GM19372 (cell line): ENCODE measurements at regions not wholly inside any gene's neighbourhood (a gene's known extent, or its start where the extent isn't known, plus 50 kb on each side); places are given as distances from the start of the nearest gene placed in this dataset.
A peak's percentile ranks its signal among the peaks of the same experiment; 100 is the strongest.

ENCODE experiments used
- ATAC-seq: cut with Tn5 transposase; IDR thresholded peaks from one replicate; pipeline ENCODE4 v1.9.1; 2021; ENCODE audit warnings: mild to moderate bottlenecking, low read depth, moderate library complexity; ENCODE audit not compliant: unreplicated experiment

DNA sequence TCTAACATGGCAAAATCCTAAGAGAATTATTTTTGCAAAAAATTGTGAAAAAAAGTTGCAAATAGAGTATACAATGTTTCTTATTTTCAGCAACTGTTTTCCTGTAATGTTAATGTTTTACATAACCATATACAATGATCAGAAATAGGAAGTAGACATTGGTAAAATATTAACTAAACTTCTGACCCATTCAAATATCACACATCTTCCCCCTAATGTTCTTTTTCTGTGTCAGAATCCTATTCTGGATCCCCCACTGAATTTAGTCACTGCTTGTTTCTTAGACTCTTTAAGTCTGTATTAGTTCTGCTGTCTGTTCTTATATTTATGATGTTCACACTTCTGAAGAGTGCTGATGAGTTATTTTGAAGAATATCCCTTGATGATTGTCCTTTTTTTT, 62.0 kb downstream of the HFE start:
- no peak for ATAC-seq

DNA sequence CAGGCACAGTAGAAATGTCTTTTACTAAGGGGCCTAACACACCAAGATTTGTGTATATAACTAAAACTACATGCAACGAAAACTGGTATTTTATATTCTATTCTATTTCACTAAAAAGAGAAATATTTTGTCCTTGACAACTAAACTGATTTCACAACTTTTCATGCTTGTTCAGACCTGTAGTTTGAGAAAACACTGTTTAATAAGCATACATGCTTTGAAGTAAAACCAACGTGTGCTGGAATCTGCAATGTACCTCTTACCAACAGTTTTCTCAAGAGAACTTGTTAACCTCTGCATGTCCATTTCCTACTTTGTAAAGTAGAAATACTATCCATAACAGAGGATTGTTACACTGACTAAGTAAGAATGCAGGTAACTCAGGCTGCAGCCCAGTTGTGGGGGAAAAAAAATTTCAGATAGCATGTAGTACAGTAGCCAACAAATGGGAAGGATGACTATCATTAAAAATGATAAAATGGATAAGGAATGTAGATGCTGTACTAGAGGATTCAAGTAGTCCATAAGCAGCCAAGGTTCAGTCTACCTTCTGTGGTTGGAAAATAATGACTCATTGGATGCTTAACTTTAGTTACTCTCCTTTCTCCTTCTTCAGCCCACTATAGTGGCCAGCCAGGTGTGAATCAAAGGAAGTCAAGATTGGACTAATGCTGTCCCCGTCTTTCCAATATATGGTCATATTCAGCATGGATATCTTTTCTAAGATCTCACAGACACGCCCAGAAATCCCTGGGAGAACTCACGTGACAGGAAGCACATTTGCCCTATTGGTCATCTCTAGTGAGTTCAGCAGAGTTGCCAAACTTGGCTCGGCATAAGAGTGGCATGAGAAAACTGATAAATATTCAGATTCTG, 65.2 kb downstream of the HFE start:
- no peak for ATAC-seq

DNA sequence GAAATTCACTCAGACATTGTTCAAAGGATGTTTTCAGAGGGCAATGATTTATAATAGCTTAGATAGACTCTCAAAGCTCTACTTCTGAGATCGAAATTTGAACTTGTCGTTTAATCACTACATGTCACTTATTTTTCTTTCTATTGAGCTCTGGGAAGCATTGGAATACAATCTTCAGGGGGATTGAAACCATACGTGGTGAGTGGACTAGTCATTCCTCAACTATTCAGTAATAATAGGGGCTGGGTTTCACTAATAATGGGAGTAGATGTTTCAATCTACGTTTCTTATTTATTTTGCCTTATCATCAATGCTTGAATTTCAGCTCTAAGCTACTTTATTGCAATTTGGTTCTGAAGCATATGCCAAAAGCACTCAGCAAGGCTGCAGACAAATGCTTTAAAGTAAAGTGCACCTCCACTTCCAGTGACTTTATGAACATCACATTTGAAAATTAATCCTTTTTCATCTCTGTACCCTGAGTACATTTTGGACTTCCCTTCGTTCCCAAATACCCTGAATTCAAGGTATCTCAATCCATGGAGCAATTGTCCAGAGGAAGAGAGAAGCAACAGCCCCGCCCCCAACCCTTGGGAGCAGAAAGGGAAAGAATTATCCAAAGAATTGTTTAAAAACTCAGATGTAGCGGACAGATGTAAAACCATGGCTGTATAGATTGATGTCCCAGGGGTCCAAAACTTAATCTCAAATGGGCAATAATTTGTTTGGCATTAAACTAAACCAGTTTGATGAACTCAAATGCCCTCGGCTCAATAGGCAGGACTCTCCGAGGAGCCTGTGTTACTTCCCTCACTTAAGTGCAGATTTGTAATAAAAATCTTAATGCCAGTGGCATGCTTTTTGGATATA, 68.1 kb downstream of the HFE start:
- ATAC-seq: no peak

DNA sequence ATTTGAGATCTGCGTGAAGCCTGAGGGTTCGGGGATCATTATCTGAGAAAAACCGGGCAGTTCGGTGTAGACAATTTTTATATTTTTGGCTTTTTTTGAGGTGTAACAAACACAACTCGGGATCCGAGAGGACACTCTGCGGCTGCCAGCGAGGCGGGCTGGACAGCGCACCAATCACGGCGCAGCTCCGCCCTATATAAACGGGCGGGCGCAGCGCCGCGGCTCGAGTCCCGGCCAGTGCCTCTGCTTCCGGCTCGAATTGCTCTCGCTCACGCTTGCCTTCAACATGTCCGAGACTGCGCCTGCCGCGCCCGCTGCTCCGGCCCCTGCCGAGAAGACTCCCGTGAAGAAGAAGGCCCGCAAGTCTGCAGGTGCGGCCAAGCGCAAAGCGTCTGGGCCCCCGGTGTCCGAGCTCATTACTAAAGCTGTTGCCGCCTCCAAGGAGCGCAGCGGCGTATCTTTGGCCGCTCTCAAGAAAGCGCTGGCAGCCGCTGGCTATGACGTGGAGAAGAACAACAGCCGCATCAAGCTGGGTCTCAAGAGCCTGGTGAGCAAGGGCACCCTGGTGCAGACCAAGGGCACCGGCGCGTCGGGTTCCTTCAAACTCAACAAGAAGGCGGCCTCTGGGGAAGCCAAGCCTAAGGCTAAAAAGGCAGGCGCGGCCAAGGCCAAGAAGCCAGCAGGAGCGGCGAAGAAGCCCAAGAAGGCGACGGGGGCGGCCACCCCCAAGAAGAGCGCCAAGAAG, 69.0 kb downstream of the HFE start:
- peak; percentile 47 for ATAC-seq

DNA sequence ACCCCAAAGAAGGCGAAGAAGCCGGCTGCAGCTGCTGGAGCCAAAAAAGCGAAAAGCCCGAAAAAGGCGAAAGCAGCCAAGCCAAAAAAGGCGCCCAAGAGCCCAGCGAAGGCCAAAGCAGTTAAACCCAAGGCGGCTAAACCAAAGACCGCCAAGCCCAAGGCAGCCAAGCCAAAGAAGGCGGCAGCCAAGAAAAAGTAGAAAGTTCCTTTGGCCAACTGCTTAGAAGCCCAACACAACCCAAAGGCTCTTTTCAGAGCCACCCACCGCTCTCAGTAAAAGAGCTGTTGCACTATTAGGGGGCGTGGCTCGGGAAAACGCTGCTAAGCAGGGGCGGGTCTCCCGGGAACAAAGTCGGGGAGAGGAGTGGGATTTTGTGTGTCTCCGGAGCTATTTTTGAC, 69.6 kb downstream of the HFE start:
- no peak for ATAC-seq

DNA sequence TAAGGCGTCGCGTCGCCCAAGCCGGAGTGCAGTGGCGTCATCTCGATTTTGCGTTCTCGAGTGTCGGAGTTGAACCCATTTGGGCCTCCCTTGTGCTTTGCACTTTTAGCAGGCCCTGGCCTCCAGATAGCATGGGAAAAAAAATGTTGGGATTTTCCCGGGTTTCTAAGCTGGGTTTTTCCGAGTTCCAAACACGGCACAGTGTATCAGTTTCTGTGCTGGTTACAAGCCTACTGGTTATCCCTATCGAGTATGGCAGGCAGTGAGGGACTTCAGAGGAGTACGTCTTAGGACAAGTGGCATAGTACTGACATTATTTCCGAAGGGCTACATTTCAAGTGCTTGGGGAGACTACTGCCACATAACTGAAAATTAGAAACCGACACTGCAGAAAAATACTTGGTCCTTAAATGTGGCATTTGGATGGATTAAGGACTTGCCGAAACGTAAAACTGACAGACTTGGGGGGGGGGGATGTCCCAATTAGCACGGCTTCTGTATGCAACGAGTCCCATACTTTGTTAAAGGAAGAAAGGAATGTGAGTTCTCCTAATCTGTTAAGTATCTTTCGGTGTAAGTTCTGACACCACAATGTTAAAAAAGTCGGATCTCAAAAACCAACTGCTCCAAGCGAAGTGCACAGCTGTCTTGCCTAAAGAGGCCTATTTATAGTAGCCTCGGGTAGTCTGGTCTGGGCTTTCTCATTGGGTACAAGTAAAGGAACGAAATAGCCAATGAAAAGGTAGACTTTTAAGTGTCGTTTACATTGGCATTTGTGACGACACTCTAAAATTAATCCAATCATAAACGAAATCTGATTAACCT, 70.2 kb downstream of the HFE start:
- ATAC-seq: peak; percentile 63

DNA sequence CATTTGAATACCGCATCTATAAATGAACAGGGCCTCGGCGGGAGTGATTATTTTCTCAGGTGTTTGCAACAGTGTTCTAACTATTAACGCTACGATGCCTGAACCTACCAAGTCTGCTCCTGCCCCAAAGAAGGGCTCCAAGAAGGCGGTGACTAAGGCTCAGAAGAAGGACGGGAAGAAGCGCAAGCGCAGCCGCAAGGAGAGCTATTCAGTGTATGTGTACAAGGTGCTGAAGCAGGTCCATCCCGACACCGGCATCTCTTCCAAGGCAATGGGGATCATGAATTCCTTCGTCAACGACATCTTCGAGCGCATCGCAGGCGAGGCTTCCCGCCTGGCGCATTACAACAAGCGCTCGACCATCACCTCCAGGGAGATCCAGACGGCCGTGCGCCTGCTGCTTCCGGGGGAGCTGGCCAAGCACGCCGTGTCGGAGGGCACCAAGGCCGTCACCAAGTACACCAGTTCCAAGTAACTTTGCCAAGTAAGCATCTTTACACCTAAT, 70.9 kb downstream of the HFE start:
- peak; percentile 1 for ATAC-seq

DNA sequence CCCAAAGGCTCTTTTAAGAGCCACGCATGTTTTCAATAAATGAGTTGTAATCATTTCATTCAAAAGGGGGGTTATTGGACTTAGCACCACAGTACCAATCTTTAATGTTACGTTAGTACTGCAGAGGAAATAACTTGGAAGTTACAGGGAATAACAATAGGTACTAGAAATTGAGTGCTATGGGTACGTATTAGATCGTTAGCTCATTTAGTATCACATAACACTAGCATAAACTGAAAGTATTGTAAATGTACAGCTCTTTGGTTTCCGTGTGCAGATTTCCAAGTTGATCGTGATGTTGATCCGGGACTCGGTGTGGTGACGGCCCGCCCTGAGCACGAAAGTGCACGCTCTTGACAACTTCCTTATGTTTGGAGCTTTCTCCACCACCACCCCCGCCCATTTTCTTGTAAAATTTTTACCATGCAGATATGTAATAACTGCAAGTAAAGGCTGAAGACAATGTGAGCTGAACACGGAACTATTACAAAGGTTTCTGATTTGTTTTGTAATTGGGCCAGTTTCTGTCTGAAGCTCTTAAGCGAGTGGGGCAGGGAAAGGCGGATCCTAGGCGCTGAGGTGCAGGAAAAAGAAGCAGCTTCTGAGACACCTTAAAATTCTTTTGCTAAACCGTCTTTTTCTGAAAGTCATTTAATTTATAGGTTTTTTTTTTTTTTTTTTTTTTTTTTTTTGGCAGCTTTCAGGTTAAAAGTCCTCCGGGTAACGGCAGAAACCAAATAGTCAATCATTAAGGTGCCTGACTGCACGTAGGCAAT, 71.5 kb downstream of the HFE start:
- peak; percentile 0 for ATAC-seq

DNA sequence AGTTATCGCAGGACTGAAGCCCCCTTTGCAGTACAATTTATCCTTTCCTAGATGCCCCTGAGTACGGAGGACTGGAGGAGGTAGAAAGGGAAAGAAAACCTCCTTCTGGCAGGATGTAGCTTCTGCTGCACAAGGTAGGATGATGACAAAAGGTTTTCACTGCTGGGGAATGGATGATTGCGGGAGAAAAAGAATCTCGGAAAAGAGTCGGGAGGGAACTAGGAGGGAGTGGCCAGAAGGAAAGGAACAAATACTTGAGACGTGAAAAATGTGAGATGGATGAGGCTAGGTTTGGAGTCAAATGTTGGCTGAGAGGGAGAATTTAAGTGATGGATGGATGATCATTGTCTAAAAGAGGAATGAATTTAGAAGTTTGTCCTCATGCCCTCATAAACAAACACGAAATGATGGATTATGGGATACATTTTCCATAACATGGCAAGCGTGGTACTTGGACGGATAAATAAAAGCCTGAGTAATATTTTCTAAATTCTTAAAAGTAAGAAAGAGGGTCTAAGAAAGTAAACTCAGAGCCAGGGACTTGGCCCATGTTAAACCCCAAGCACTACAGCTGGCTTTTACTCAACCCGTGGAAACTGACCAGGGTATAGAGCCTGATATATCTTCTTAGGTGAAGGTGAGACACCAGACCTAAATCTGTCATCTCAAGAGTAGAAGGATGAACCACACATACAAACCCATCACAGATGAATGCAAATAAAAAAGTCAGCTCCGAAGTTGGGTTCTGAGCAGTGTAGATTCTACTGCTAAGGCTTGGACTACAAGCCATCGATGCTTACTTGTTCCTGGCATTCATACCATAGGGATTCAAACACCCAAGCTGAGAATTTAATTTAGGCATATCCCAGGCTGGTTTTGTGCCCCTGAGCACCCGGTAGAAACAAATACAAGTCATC, 72.4 kb downstream of the HFE start:
- ATAC-seq: no peak

DNA sequence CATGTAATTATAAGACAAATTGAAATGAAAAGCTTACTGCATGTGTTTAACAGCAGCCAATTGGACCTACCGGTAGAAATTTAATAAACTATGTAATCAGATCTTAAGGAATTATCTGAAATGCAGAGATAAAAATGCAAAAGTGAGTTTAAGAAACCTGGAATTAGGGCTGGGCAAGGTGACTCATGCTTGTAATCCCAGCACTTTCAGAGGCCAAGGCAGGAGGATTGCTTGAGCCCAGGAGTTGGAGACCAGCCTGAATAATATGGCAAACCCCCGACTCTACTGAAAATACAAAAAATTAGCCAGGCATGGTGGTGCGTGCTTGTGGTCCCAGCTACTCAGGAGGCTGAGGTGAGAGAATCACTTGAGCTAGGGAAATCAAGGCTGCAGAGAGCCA, 74.1 kb downstream of the HFE start:
- ATAC-seq: no peak

DNA sequence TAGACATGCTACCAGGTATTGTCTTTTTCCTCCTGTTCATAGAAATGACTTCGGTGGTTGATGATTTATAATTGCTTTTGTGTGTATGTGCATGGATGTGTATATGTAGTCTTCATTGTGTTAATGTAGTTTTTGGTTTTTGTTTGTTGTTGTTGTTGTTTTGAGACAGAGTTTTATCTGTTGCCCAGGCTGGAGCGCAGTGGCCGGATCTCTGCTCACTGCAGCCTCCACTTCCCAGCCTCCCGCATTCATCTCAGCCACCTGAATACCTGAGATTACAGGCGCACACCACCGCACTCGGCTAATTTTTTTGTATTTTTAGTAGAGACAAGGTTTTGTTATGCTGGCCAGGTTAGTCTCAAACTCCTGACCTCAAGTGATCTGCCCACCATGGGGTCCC, 75.2 kb downstream of the HFE start:
- ATAC-seq: no peak

DNA sequence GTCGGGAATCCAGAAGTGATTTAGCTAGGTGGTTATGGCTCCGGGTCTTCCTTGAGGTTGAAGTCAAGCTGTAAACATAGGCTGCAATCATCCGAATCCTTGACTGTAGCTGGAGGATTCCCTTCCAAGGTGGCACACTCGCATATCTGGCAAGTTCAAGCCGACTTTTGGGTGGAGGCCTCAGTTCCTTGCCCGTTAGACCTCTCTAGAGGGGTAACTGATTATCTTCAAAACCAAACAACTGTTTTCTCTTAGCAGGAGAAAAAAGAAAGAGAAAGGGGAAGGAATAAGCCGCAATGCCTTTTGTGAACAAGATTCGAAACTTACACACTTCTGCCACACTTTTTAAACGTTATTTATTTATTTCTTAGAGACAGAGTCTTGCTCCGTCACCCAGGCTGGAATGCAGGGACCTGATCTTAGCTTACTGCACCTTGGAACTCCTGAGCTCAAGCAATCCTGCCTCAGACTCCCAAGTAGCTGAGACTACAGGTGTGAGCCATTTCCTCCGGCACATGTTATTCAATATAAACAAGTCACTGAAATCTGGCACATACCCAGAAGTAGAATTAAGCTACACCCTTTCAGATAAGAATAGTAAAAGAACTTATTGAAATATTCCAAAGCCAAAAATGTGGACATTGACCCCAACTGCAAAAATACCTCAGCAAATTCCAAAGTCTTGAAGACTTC, 76.3 kb downstream of the HFE start:
- ATAC-seq: no peak

DNA sequence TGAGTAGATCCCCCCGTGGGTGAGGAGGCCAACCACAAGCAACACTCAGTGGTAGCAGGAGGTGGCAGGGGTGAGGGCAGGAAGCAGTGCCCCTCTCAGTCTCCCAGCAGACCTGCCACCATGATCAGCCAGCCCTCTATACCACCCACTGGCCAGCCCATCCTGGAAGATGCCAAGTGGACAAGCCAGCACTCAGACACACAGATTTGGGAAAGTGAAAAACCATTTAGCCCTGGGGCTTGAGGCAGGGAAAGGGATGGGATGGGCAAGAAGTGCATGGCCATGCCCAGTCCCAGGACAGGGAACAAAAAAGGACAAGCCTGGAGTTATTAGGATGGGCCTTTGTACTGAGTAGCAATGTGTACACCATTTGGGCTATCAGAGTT, 76.9 kb downstream of the HFE start:
- ATAC-seq: no peak

DNA sequence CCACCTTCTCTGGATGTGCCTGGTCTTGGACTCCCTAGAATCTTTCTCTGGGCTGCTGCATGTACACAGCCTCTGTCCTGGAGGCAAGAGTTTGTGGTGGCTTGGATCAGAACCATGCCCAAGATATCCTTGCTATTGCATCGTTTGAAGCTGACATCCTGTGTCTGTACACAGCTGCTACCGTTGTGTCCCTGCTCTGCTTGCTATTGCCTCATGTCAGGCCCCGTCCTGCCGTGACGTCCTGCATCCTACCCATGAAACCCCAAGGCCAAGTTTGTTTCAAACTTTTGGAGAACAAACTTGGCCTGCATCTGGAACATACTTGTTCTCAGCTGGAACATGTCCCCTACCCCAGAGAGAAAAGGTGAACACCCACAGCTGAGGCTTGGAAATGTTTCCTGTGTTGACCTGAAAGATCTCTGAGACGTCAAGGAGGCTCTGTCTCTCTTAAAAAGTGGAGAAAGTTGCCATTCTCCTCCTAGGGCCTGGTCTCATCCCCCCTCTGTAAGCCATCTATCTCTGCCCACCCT, 78.1 kb downstream of the HFE start:
- ATAC-seq: no peak

DNA sequence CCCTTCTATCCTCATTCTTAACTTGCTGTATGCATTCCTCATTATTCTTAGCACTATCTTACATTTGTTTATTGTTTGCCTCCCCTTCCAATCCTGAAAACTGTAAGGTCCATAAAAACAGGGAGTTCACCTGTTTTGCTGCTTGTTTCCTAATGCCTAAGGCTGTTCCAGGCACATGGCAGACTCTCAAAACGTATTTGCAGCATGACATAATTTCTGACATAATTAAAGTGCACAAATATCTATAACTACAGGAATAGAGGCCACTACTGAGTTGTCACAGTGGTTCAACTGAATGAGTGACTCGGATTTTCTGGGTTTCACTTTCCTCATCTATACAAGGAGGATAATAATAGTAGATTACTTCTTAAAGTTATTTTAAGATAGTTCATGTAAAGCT, 83.0 kb downstream of the HFE start:
- no peak for ATAC-seq

DNA sequence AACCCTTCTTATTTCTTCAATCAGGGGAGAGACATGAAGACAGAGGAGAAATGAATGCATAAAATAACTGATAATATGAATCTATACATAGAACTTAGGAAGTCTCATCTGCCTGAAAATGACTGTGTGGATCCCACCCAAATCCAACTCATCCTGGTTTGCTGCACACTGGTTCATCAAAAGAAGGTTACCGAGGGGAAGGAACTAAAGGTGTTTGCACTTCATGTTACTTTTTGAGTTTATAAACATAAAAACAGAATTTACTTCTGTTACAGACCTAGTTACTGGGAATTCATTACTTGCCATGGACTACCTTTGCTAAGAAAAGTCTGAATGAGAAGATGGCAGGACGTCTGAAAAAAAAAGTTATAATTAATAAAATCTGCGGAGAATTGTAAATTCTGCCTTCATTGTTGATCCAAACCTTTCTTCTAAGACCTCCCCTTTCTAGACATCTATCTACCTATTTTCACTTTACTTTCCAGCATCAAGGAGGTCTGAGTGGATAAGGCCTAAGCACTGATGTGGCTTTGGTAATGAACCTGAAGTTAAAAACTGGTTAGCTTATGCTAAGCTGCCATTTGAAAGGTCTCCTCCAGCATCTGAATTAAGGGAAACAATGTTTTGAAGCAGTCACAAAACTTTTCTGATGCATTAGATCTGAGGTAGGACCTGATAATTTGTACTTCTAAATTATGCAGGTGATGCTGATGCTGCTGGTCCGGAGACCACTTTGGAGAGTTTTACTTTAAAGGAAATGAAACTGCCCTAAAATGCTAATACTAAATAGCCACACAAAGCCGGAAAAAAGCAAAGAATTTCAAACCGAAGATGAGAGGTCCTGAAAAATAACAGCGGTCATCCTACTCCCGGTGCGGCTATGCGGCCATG, 84.0 kb downstream of the HFE start:
- peak; percentile 3 for ATAC-seq
